ENCODE measurements at regions not wholly inside any gene's neighbourhood (a gene's known extent, or its start where the extent isn't known, plus 50 kb on each side); places are given as distances from the start of the nearest gene placed in this dataset.
"Not testable (repeated sequence)": the region's sequence is repeated elsewhere in the genome, so short reads cannot be mapped to it uniquely, and the experiment has no call there.

- no peak for DNase-seq
- Histone ChIP-seq H3K4me1 (peaks cover 0 to 13% (median 8%) of the 10 kb centered on the region in 3 donors), H3K9me3 (no peaks in the 10 kb centered on the region), H3K27ac (no peak overlapping the region), H3K4me3 (no peak overlapping the region), H3K27me3 (peaks cover 0 to 9% (median 0%) of the 10 kb centered on the region in 4 donors), H3K36me3 (no peaks in the 10 kb centered on the region)
- TF ChIP-seq POLR2A (IDR thresholded peaks at IDR 0.05) (no peak), CTCF (IDR thresholded peaks at IDR 0.05) (no peak)
- intact Hi-C loops (cut with DNase I) = loop anchor here (5.0 to 10.0 kb wide), 2 partner anchors 96 to 294 kb away; no protein-coding TSS in a partner anchor
- 63 to 74% methylated on average over 7 of the region's 7 CpGs for WGBS, 2 donors
Measured at GRCh38 chr4:177251237-177251636, 58.4 kb upstream of the NEIL3 start.

GRCh38 chr4:177255359-177255758, 54.3 kb upstream of the NEIL3 start:
- 57 to 67% methylated on average over 2 of the region's 2 CpGs for WGBS, 2 donors
- DNase-seq = no peak
- H3K27me3 ChIP-seq = no peaks in the 10 kb centered on the region
- intact Hi-C loops (cut with DNase I) = loop anchor here (10.0 kb wide), 1 partner anchor 289 kb away; no protein-coding TSS in a partner anchor
- no peaks in the 10 kb centered on the region for H3K4me1 ChIP-seq
- no peak overlapping the region for H3K4me3 ChIP-seq
- TF ChIP-seq CTCF (IDR thresholded peaks at IDR 0.05) (no peak), POLR2A (IDR thresholded peaks at IDR 0.05) (no peak)
- no peak overlapping the region for H3K27ac ChIP-seq
- peaks cover 0 to 4% (median 0%) of the 10 kb centered on the region in 3 donors for H3K9me3 ChIP-seq
- no peaks in the 10 kb centered on the region for H3K36me3 ChIP-seq

GRCh38 chr4:177256950-177257349, 52.7 kb upstream of the NEIL3 start:
- intact Hi-C loops (cut with DNase I) = loop anchor here (10.0 kb wide), 1 partner anchor 288 kb away; no protein-coding TSS in a partner anchor
- Histone ChIP-seq H3K9me3 (peaks cover 0 to 4% (median 0%) of the 10 kb centered on the region in 3 donors), H3K36me3 (no peaks in the 10 kb centered on the region), H3K4me3 (no peak overlapping the region), H3K4me1 (no peaks in the 10 kb centered on the region), H3K27me3 (no peaks in the 10 kb centered on the region), H3K27ac (no peak overlapping the region)
- TF ChIP-seq POLR2A (IDR thresholded peaks at IDR 0.05) (no peak), CTCF (IDR thresholded peaks at IDR 0.05) (no peak)
- WGBS, 2 donors = 68 to 76% methylated on average over 6 of the region's 6 CpGs
- no peak for DNase-seq

DNA sequence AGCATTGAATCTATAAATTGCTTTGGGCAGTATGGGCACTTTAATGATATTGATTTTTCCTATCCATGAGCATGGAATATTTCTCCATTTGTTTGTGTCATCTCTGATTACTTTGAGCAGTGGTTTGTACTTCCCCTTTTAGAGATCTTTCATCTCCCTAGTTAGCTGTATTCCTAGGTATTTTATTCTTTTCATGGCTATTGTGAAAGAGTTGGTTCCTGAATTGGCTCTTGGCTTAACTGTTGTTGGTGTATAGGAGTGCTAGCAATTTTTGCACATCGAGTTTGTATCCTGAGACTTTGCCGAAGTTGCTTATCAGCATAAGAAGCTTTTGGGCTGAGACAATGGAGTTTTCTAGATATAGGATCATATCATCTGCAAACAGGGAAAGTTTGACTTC, 50.2 kb upstream of the NEIL3 start:
- not testable (repeated sequence) for H3K4me3 ChIP-seq, H3K27ac ChIP-seq, H3K4me1 ChIP-seq, DNase-seq, H3K9me3 ChIP-seq, H3K27me3 ChIP-seq, H3K36me3 ChIP-seq
- 55 to 75% methylated on average over 2 of the region's 2 CpGs for WGBS, 2 donors
- intact Hi-C loops (cut with DNase I) = loop anchor here (10.0 kb wide), 1 partner anchor 285 kb away; no protein-coding TSS in a partner anchor

Small RNAs in the stretch of these regions (small RNA-seq; reads per million reads assigned to genes)
- 0 reads per million in 4 donors for gene RN7SKP136
